ENCODE measurements at regions not wholly inside any gene's neighbourhood (a gene's known extent, or its start where the extent isn't known, plus 50 kb on each side); places are given as distances from the start of the nearest gene placed in this dataset.

DNA sequence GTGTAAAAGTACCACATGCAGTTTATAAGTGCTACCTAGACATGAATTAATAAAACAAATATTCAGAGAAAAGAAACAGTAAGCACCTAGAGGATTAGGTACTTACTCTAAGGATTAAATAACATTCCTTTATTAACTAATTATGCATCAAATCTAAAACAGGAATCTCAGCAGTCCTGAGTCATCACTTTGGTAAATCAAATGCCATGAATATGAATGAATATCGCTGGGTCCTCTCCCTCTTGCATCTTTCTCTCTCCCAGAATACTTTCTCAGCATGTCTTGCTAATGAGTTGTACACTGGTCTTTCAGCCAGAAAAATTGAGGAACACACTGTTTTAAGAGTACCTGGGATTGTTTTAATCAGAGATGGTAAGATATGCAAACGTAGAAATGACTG lies 225.5 kb upstream of the NFE2L3 start:
- TF ChIP-seq MYC (IDR thresholded peaks at IDR 0.05; ENCODE audit: borderline replicate concordance, low read length) (no peak), MAFK (IDR thresholded peaks at IDR 0.05; ENCODE audit: partially characterized antibody) (peak; percentile 19)
- no peak overlapping the region for H3K4me2 ChIP-seq
- H3K4me3 ChIP-seq: no peak overlapping the region
- ATAC-seq (no peak), FAIRE-seq (no peak), DNase-seq (ENCODE audit: low read depth in 1 of 2, low spot score in 1 of 2) (no peak)
- H3K27ac ChIP-seq: no peak overlapping the region
- no peaks in the 10 kb centered on the region for H3K4me1 ChIP-seq
- ChIA-PET CTCF (no interaction called here), POLR2A (no interaction called here)
- WGBS (ENCODE audit: missing lambda C conversion rate): 11% methylated on average over 2 of the region's 2 CpGs
- no peaks in the 10 kb centered on the region; the same call in 2 of the 3 replicates for H3K9me3 ChIP-seq

DNA sequence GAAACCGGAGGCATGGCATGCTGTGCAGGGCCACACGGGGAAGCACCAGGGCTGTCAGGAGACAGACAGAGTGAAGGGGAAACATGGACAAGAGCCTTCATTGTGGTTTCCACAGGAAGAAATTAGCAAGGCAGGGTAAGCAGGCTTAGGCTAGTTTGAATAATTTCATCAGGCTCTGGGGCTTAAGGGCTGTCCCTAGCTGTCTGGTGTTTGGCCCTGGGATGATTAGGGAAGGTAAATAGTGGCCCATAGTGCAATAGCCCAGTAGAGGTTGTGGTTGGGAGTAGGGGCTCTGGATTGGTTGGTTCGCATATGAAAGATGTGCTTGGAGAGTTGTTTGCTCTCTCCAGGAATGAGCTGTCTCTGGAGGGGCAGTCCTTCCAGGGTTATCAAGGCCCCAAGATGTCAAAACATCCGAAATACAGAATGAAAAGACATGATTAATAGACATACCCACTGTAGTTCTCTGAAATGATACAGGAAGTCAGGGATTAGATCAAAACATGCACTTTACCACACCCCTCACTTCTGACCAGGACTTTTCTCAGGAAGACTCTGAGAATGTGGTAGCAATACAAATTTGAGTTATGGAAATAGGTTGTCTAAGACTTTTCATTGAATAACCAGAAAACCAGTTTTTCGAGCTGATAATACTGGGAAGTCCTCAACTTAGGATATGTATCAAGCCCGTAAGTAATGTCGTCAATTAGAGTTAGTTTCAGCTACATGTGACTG lies 224.9 kb upstream of the NFE2L3 start:
- Histone ChIP-seq H3K4me1 (no peaks in the 10 kb centered on the region), H3K27ac (no peak overlapping the region), H3K4me3 (no peak overlapping the region), H3K9me3 (no peaks in the 10 kb centered on the region; the same call in 2 of the 3 replicates), H3K4me2 (no peak overlapping the region)
- FAIRE-seq (no peak), ATAC-seq (no peak), DNase-seq (ENCODE audit: low read depth in 1 of 2, low spot score in 1 of 2) (no peak)
- ChIA-PET POLR2A (no interaction called here), CTCF (no interaction called here)
- 34% methylated on average over 7 of the region's 7 CpGs for WGBS (ENCODE audit: missing lambda C conversion rate)
- TF ChIP-seq CBX2 (IDR thresholded peaks at IDR 0.05; ENCODE audit: borderline replicate concordance, low read depth): no peak
- TF ChIP-seq, protein P1, sequence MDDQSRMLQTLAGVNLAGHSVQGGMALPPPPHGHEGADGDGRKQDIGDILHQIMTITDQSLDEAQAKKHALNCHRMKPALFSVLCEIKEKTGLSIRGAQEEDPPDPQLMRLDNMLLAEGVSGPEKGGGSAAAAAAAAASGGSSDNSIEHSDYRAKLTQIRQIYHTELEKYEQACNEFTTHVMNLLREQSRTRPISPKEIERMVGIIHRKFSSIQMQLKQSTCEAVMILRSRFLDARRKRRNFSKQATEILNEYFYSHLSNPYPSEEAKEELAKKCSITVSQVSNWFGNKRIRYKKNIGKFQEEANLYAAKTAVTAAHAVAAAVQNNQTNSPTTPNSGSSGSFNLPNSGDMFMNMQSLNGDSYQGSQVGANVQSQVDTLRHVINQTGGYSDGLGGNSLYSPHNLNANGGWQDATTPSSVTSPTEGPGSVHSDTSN (IDR thresholded peaks at IDR 0.05): no peak
- TF ChIP-seq, protein P2, sequence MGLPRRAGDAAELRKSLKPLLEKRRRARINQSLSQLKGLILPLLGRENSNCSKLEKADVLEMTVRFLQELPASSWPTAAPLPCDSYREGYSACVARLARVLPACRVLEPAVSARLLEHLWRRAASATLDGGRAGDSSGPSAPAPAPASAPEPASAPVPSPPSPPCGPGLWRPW (IDR thresholded peaks at IDR 0.05): no peak
- TF ChIP-seq HOXB13 (CRISPR knock-in tag; IDR thresholded peaks at IDR 0.05; ENCODE audit: low read depth): no peak
- TF ChIP-seq, protein P3, sequence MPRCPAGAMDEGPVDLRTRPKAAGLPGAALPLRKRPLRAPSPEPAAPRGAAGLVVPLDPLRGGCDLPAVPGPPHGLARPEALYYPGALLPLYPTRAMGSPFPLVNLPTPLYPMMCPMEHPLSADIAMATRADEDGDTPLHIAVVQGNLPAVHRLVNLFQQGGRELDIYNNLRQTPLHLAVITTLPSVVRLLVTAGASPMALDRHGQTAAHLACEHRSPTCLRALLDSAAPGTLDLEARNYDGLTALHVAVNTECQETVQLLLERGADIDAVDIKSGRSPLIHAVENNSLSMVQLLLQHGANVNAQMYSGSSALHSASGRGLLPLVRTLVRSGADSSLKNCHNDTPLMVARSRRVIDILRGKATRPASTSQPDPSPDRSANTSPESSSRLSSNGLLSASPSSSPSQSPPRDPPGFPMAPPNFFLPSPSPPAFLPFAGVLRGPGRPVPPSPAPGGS (IDR thresholded peaks at IDR 0.05): no peak
- no peak for TF ChIP-seq ZFP36 (IDR thresholded peaks at IDR 0.05; ENCODE audit: borderline replicate concordance, partially characterized antibody)
- no peak for TF ChIP-seq RARB (CRISPR knock-in tag; IDR thresholded peaks at IDR 0.05)
- TF ChIP-seq CHD2 (IDR thresholded peaks at IDR 0.05; ENCODE audit: low read length, partially characterized antibody): no peak
- no peak for TF ChIP-seq RCOR1 (IDR thresholded peaks at IDR 0.05; ENCODE audit: low read depth, low read length)
- no peak for TF ChIP-seq HDAC2 (IDR thresholded peaks at IDR 0.05)
- no peak for TF ChIP-seq CEBPB (IDR thresholded peaks at IDR 0.05)
- TF ChIP-seq, protein P4, sequence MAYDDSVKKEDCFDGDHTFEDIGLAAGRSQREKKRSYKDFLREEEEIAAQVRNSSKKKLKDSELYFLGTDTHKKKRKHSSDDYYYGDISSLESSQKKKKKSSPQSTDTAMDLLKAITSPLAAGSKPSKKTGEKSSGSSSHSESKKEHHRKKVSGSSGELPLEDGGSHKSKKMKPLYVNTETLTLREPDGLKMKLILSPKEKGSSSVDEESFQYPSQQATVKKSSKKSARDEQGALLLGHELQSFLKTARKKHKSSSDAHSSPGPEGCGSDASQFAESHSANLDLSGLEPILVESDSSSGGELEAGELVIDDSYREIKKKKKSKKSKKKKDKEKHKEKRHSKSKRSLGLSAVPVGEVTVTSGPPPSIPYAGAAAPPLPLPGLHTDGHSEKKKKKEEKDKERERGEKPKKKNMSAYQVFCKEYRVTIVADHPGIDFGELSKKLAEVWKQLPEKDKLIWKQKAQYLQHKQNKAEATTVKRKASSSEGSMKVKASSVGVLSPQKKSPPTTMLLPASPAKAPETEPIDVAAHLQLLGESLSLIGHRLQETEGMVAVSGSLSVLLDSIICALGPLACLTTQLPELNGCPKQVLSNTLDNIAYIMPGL (CRISPR knock-in tag; IDR thresholded peaks at IDR 0.05; ENCODE audit: borderline replicate concordance): no peak
- no peak for TF ChIP-seq POLR2A (IDR thresholded peaks at IDR 0.05; ENCODE audit: low read length)
- no peak for TF ChIP-seq ESRRA (IDR thresholded peaks at IDR 0.05; ENCODE audit: borderline replicate concordance, low read length)
- TF ChIP-seq MYC (IDR thresholded peaks at IDR 0.05; ENCODE audit: borderline replicate concordance, low read length): no peak
- no peak for TF ChIP-seq EHF (CRISPR knock-in tag; IDR thresholded peaks at IDR 0.05)
- TF ChIP-seq EHMT2 (IDR thresholded peaks at IDR 0.05; ENCODE audit: low read depth): no peak
- TF ChIP-seq POLR2AphosphoS2 (conservative IDR thresholded peaks at IDR 0.05; ENCODE audit: low read length): no peak

DNA sequence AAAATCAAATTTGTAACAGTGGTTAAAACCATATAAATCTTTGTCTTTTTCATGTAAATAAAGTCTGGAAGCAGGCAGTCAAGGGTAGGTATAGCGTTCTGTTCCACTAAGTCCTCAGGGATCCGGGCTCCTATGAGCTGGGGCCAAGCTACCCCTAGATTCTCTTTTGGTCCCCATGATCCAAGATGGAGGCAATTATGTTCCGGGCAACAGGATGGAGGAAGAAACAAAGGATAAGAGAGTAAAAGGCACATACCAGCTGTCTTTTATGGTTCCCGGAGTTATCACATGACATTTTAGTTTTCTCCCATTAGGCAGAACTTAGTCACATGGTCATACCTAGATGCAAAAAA lies 224.4 kb upstream of the NFE2L3 start:
- TF ChIP-seq SMC3 (IDR thresholded peaks at IDR 0.05): no peak
- TF ChIP-seq, protein P5, sequence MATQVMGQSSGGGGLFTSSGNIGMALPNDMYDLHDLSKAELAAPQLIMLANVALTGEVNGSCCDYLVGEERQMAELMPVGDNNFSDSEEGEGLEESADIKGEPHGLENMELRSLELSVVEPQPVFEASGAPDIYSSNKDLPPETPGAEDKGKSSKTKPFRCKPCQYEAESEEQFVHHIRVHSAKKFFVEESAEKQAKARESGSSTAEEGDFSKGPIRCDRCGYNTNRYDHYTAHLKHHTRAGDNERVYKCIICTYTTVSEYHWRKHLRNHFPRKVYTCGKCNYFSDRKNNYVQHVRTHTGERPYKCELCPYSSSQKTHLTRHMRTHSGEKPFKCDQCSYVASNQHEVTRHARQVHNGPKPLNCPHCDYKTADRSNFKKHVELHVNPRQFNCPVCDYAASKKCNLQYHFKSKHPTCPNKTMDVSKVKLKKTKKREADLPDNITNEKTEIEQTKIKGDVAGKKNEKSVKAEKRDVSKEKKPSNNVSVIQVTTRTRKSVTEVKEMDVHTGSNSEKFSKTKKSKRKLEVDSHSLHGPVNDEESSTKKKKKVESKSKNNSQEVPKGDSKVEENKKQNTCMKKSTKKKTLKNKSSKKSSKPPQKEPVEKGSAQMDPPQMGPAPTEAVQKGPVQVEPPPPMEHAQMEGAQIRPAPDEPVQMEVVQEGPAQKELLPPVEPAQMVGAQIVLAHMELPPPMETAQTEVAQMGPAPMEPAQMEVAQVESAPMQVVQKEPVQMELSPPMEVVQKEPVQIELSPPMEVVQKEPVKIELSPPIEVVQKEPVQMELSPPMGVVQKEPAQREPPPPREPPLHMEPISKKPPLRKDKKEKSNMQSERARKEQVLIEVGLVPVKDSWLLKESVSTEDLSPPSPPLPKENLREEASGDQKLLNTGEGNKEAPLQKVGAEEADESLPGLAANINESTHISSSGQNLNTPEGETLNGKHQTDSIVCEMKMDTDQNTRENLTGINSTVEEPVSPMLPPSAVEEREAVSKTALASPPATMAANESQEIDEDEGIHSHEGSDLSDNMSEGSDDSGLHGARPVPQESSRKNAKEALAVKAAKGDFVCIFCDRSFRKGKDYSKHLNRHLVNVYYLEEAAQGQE (IDR thresholded peaks at IDR 0.05): no peak
- TF ChIP-seq BHLHE40 (IDR thresholded peaks at IDR 0.05; ENCODE audit: low read depth, low read length): no peak
- CTCF ChIA-PET: interaction anchor here (0.7 kb wide), 1 partner anchor 47 kb away, joined by 3 read pairs; no protein-coding TSS in a partner anchor
- H3K4me2 ChIP-seq: no peak overlapping the region
- 26% methylated on average over 4 of the region's 4 CpGs for WGBS (ENCODE audit: missing lambda C conversion rate)
- no peaks in the 10 kb centered on the region; the same call in 2 of the 3 replicates for H3K9me3 ChIP-seq
- no peak overlapping the region for H3K4me3 ChIP-seq
- ATAC-seq: no peak
- H3K27ac ChIP-seq: no peak overlapping the region
- POLR2A ChIA-PET: no interaction called here
- no peaks in the 10 kb centered on the region for H3K4me1 ChIP-seq
- no peak for DNase-seq (ENCODE audit: low read depth in 1 of 2, low spot score in 1 of 2)
- FAIRE-seq: no peak

All from A549 (cell line).